ENCODE measurements at regions not wholly inside any gene's neighbourhood (a gene's known extent, or its start where the extent isn't known, plus 50 kb on each side); places are given as distances from the start of the nearest gene placed in this dataset.
"Not testable (repeated sequence)": the region's sequence is repeated elsewhere in the genome, so short reads cannot be mapped to it uniquely, and the experiment has no call there.

GRCh38 chr4:103449296-103450023, 251.3 kb upstream of the CENPE start:
- H3K9me3 ChIP-seq (replicated peaks) = no peaks in the 10 kb centered on the region
- H3K4me3 ChIP-seq = no peak overlapping the region
- no peaks in the 10 kb centered on the region for H3K4me1 ChIP-seq (replicated peaks)
- no peaks in the 10 kb centered on the region for H3K36me3 ChIP-seq
- H3K27me3 ChIP-seq (replicated peaks) = no peaks in the 10 kb centered on the region
- H3K27ac ChIP-seq = no peak overlapping the region
- DNase-seq (ENCODE audit: low read depth in 1 of 2, low spot score in 2 of 2) = no peak

GRCh38 chr4:103445377-103445776, 247.2 kb upstream of the CENPE start:
- Histone ChIP-seq H3K36me3 (no peaks in the 10 kb centered on the region), H3K27ac (no peak overlapping the region), H3K9me3 (replicated peaks) (no peaks in the 10 kb centered on the region), H3K27me3 (replicated peaks) (no peaks in the 10 kb centered on the region), H3K4me1 (replicated peaks) (no peaks in the 10 kb centered on the region), H3K4me3 (no peak overlapping the region)
- DNase-seq (ENCODE audit: low read depth in 1 of 2, low spot score in 2 of 2) = no peak

- Histone ChIP-seq H3K36me3 (no peaks in the 10 kb centered on the region), H3K9me3 (replicated peaks) (no peaks in the 10 kb centered on the region), H3K4me3 (no peak overlapping the region), H3K27me3 (replicated peaks) (no peaks in the 10 kb centered on the region), H3K27ac (no peak overlapping the region), H3K4me1 (replicated peaks) (no peaks in the 10 kb centered on the region)
- no peak for DNase-seq (ENCODE audit: low read depth in 1 of 2, low spot score in 2 of 2)
Measured at GRCh38 chr4:103443324-103443723, 245.2 kb upstream of the CENPE start.

GRCh38 chr4:103429283-103429682, 231.1 kb upstream of the CENPE start:
- Histone ChIP-seq H3K27me3 (replicated peaks) (no peaks in the 10 kb centered on the region), H3K36me3 (no peaks in the 10 kb centered on the region), H3K4me1 (replicated peaks) (no peaks in the 10 kb centered on the region), H3K9me3 (replicated peaks) (no peaks in the 10 kb centered on the region), H3K4me3 (no peak overlapping the region), H3K27ac (no peak overlapping the region)
- no peak for DNase-seq (ENCODE audit: low read depth in 1 of 2, low spot score in 2 of 2)

GRCh38 chr4:103425406-103425805, 227.3 kb upstream of the CENPE start:
- no peak overlapping the region for H3K4me3 ChIP-seq
- no peak overlapping the region for H3K27ac ChIP-seq
- no peaks in the 10 kb centered on the region for H3K4me1 ChIP-seq (replicated peaks)
- H3K36me3 ChIP-seq = no peaks in the 10 kb centered on the region
- no peaks in the 10 kb centered on the region for H3K27me3 ChIP-seq (replicated peaks)
- no peak for DNase-seq (ENCODE audit: low read depth in 1 of 2, low spot score in 2 of 2)
- no peaks in the 10 kb centered on the region for H3K9me3 ChIP-seq (replicated peaks)

GRCh38 chr4:103424853-103425252, 226.7 kb upstream of the CENPE start:
- Histone ChIP-seq H3K9me3 (replicated peaks) (no peaks in the 10 kb centered on the region), H3K36me3 (no peaks in the 10 kb centered on the region), H3K27me3 (replicated peaks) (no peaks in the 10 kb centered on the region), H3K4me3 (no peak overlapping the region), H3K27ac (no peak overlapping the region), H3K4me1 (replicated peaks) (no peaks in the 10 kb centered on the region)
- no peak for DNase-seq (ENCODE audit: low read depth in 1 of 2, low spot score in 2 of 2)

GRCh38 chr4:103423261-103423660, 225.1 kb upstream of the CENPE start:
- Histone ChIP-seq H3K27me3 (replicated peaks) (no peaks in the 10 kb centered on the region), H3K4me3 (no peak overlapping the region), H3K36me3 (no peaks in the 10 kb centered on the region), H3K4me1 (replicated peaks) (no peaks in the 10 kb centered on the region), H3K27ac (no peak overlapping the region), H3K9me3 (replicated peaks) (no peaks in the 10 kb centered on the region)
- DNase-seq (ENCODE audit: low read depth in 1 of 2, low spot score in 2 of 2) = no peak

- no peaks in the 10 kb centered on the region for H3K27me3 ChIP-seq (replicated peaks)
- H3K36me3 ChIP-seq = no peaks in the 10 kb centered on the region
- DNase-seq (ENCODE audit: low read depth in 1 of 2, low spot score in 2 of 2) = no peak
- no peaks in the 10 kb centered on the region for H3K4me1 ChIP-seq (replicated peaks)
- no peak overlapping the region for H3K4me3 ChIP-seq
- no peaks in the 10 kb centered on the region for H3K9me3 ChIP-seq (replicated peaks)
- H3K27ac ChIP-seq = no peak overlapping the region
Measured at GRCh38 chr4:103422467-103423219, 224.5 kb upstream of the CENPE start.

- no peak overlapping the region for H3K4me3 ChIP-seq
Measured at GRCh38 chr4:103415801-103416200, 217.7 kb upstream of the CENPE start.

GRCh38 chr4:103412646-103413045, 214.5 kb upstream of the CENPE start:
- not testable (repeated sequence) for H3K9me3 ChIP-seq (replicated peaks); DNase-seq (ENCODE audit: low read depth in 1 of 2, low spot score in 2 of 2); H3K27ac ChIP-seq; H3K4me1 ChIP-seq (replicated peaks); H3K27me3 ChIP-seq (replicated peaks); H3K4me3 ChIP-seq; H3K36me3 ChIP-seq

More at GRCh38 chr4:103415801-103416200, 217.7 kb upstream of the CENPE start:
- no peak overlapping the region for H3K27ac ChIP-seq
- no peaks in the 10 kb centered on the region for H3K27me3 ChIP-seq (replicated peaks)
- H3K4me1 ChIP-seq (replicated peaks) = no peaks in the 10 kb centered on the region
- H3K36me3 ChIP-seq = no peaks in the 10 kb centered on the region
- no peak for DNase-seq (ENCODE audit: low read depth in 1 of 2, low spot score in 2 of 2)
- H3K9me3 ChIP-seq (replicated peaks) = no peaks in the 10 kb centered on the region

- no peak overlapping the region for H3K27ac ChIP-seq
- H3K4me1 ChIP-seq (replicated peaks) = no peaks in the 10 kb centered on the region
- H3K9me3 ChIP-seq (replicated peaks) = no peaks in the 10 kb centered on the region
Measured at GRCh38 chr4:103410386-103410785, 212.2 kb upstream of the CENPE start.

GRCh38 chr4:103405415-103405814, 207.3 kb upstream of the CENPE start:
- no peaks in the 10 kb centered on the region for H3K9me3 ChIP-seq (replicated peaks)
- no peaks in the 10 kb centered on the region for H3K27me3 ChIP-seq (replicated peaks)
- no peaks in the 10 kb centered on the region for H3K36me3 ChIP-seq
- no peak for DNase-seq (ENCODE audit: low read depth in 1 of 2, low spot score in 2 of 2)
- no peaks in the 10 kb centered on the region for H3K4me1 ChIP-seq (replicated peaks)
- no peak overlapping the region for H3K4me3 ChIP-seq
- no peak overlapping the region for H3K27ac ChIP-seq

More at GRCh38 chr4:103410386-103410785, 212.2 kb upstream of the CENPE start:
- Histone ChIP-seq H3K36me3 (no peaks in the 10 kb centered on the region), H3K27me3 (replicated peaks) (no peaks in the 10 kb centered on the region), H3K4me3 (no peak overlapping the region)
- DNase-seq (ENCODE audit: low read depth in 1 of 2, low spot score in 2 of 2) = no peak

- no peak overlapping the region for H3K4me3 ChIP-seq
- DNase-seq (ENCODE audit: low read depth in 1 of 2, low spot score in 2 of 2) = no peak
- H3K27ac ChIP-seq = no peak overlapping the region
- no peaks in the 10 kb centered on the region for H3K36me3 ChIP-seq
- H3K9me3 ChIP-seq (replicated peaks) = no peaks in the 10 kb centered on the region
- no peaks in the 10 kb centered on the region for H3K27me3 ChIP-seq (replicated peaks)
- no peaks in the 10 kb centered on the region for H3K4me1 ChIP-seq (replicated peaks)
Measured at GRCh38 chr4:103403619-103404018, 205.5 kb upstream of the CENPE start.

GRCh38 chr4:103402198-103402597, 204.1 kb upstream of the CENPE start:
- Histone ChIP-seq H3K4me3 (no peak overlapping the region), H3K4me1 (replicated peaks) (no peaks in the 10 kb centered on the region), H3K36me3 (no peaks in the 10 kb centered on the region), H3K27me3 (replicated peaks) (no peaks in the 10 kb centered on the region), H3K27ac (no peak overlapping the region), H3K9me3 (replicated peaks) (no peaks in the 10 kb centered on the region)
- DNase-seq (ENCODE audit: low read depth in 1 of 2, low spot score in 2 of 2) = no peak

Data from SJSA1 (cell line).